PC-9 (cell line): ENCODE measurements at regions not wholly inside any gene's neighbourhood (a gene's known extent, or its start where the extent isn't known, plus 50 kb on each side); places are given as distances from the start of the nearest gene placed in this dataset.

Source experiments
- BruUV-seq: library from RNA; stranded (reverse); fragments of 400-500 nt; replicated peaks from 2 replicates; lab custom pipeline; 2021; lab: Mats Ljungman, UMichigan
- CTCF ChIA-PET: fragments of 300-600 bp; sonication (Branson Sonifier 250); formaldehyde crosslinking; loops from one replicate; lab custom pipeline; 2022; ENCODE audit warnings: antibody characterized with exemption; lab: Charles Lee
- POLR2A ChIA-PET: fragments of 300-600 bp; sonication (Branson Sonifier 250); formaldehyde crosslinking; loops from one replicate; lab custom pipeline; 2022; ENCODE audit warnings: antibody characterized with exemption; ENCODE audit not compliant: unreplicated experiment; lab: Charles Lee
- DNase-seq, 2 experiments: peaks; one replicate each; pipeline versions ENCODE4 v3.0.0 to v3.0.0-alpha.2; 2015 to 2022; ENCODE audit warnings: mixed read lengths in 1 of 2
- H2AFZ ChIP-seq: fragments of 200-600 bp; sonication (generic); 2 replicates; pipeline ENCODE4 v1.8.1; 2017; ENCODE audit warnings: antibody characterized with exemption
- H3F3A ChIP-seq: fragments of 200-600 bp; sonication (generic); 2 replicates; pipeline ENCODE4 v1.8.1; 2017; ENCODE audit warnings: antibody characterized with exemption, mild to moderate bottlenecking, low read depth; ENCODE audit not compliant: insufficient read depth
- H3K27ac ChIP-seq: fragments of 200-600 bp; sonication (generic); 2 replicates; pipeline ENCODE4 v1.6.1; 2016; ENCODE audit warnings: mixed run types
- H3K27me3 ChIP-seq: fragments of 200-600 bp; sonication (generic); 2 replicates; pipeline ENCODE4 v1.6.1; 2016; ENCODE audit warnings: low read depth, mixed run types; ENCODE audit not compliant: insufficient read depth
- H3K36me3 ChIP-seq: fragments of 200-600 bp; sonication (generic); 2 replicates; pipeline ENCODE4 v1.6.1; 2016; ENCODE audit warnings: low read depth, mixed run types
- H3K4me1 ChIP-seq: fragments of 200-600 bp; sonication (generic); replicated peaks from 2 replicates; pipeline ENCODE4 v1.6.1; 2016; ENCODE audit warnings: mixed run types; ENCODE audit not compliant: insufficient read depth
- H3K4me2 ChIP-seq: fragments of 200-600 bp; sonication (generic); 2 replicates; pipeline ENCODE4 v1.6.1; 2017; ENCODE audit warnings: mixed run types
- H3K4me3 ChIP-seq: fragments of 200-600 bp; sonication (generic); 2 replicates; pipeline ENCODE4 v1.6.1; 2016; ENCODE audit warnings: mixed run types
- H3K79me2 ChIP-seq: fragments of 200-600 bp; sonication (generic); 2 replicates; pipeline ENCODE4 v1.6.1; 2017; ENCODE audit warnings: low read depth, mixed run types
- H3K9me2 ChIP-seq: fragments of 200-600 bp; sonication (generic); 2 replicates; pipeline ENCODE4 v1.8.1; 2017; ENCODE audit warnings: mild to moderate bottlenecking; ENCODE audit not compliant: insufficient read depth
- H3K9me3 ChIP-seq: fragments of 200-600 bp; sonication (generic); 2 replicates; pipeline ENCODE4 v1.8.1; 2016; ENCODE audit warnings: low read depth; ENCODE audit not compliant: insufficient read depth
- H4K20me1 ChIP-seq: fragments of 200-600 bp; sonication (generic); 2 replicates; pipeline ENCODE4 v1.8.1; 2017; ENCODE audit not compliant: insufficient read depth
- EZH2 ChIP-seq: fragments of 200-600 bp; sonication (generic); IDR thresholded peaks from 2 replicates; pipeline ENCODE4 v1.8.0; 2017; ENCODE audit warnings: antibody characterized with exemption, low read depth
- intact Hi-C: fragments of 100-400 bp; cut with micrococcal nuclease; formaldehyde crosslinking; loops from one replicate; pipeline ENCODE4 v1.10.0; 2022; ENCODE audit not compliant: unreplicated experiment
- TF ChIP-seq, protein P1 (sequence below): fragments of 200-600 bp; sonication (generic); conservative IDR thresholded peaks from 2 replicates; pipeline ENCODE4 v1.6.1; 2017; ENCODE audit warnings: mixed run types, antibody characterized with exemption, mild to moderate bottlenecking, moderate library complexity

- no peak overlapping the region for H3K4me3 ChIP-seq
- H3K9me3 ChIP-seq = no peaks in the 10 kb centered on the region
- no peak for DNase-seq
- no peaks in the 10 kb centered on the region for H3F3A ChIP-seq
- no peak overlapping the region for H3K4me2 ChIP-seq
- no peaks in the 10 kb centered on the region for H3K79me2 ChIP-seq
- ChIA-PET CTCF (no interaction called here), POLR2A (interaction anchor here (0.6 kb wide), 1 partner anchor 150 kb away, joined by 28 read pairs; no protein-coding TSS in a partner anchor)
- no peak overlapping the region for H2AFZ ChIP-seq
- intact Hi-C loops = no loop called here
- no peak overlapping the region for H3K27ac ChIP-seq
- no peaks in the 10 kb centered on the region for H3K9me2 ChIP-seq
- H3K27me3 ChIP-seq = peaks cover 39% of the 10 kb centered on the region
- no peaks in the 10 kb centered on the region for H3K36me3 ChIP-seq
- H4K20me1 ChIP-seq = no peaks in the 10 kb centered on the region
- no peaks in the 10 kb centered on the region for H3K4me1 ChIP-seq
- no TSS peak for BruUV-seq
- TF ChIP-seq, protein P1, sequence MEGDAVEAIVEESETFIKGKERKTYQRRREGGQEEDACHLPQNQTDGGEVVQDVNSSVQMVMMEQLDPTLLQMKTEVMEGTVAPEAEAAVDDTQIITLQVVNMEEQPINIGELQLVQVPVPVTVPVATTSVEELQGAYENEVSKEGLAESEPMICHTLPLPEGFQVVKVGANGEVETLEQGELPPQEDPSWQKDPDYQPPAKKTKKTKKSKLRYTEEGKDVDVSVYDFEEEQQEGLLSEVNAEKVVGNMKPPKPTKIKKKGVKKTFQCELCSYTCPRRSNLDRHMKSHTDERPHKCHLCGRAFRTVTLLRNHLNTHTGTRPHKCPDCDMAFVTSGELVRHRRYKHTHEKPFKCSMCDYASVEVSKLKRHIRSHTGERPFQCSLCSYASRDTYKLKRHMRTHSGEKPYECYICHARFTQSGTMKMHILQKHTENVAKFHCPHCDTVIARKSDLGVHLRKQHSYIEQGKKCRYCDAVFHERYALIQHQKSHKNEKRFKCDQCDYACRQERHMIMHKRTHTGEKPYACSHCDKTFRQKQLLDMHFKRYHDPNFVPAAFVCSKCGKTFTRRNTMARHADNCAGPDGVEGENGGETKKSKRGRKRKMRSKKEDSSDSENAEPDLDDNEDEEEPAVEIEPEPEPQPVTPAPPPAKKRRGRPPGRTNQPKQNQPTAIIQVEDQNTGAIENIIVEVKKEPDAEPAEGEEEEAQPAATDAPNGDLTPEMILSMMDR = no peak
- TF ChIP-seq EZH2 = no peak
Observed at GRCh38 chr10:128576943-128577670, 450.9 kb upstream of the MKI67 start.

DNA sequence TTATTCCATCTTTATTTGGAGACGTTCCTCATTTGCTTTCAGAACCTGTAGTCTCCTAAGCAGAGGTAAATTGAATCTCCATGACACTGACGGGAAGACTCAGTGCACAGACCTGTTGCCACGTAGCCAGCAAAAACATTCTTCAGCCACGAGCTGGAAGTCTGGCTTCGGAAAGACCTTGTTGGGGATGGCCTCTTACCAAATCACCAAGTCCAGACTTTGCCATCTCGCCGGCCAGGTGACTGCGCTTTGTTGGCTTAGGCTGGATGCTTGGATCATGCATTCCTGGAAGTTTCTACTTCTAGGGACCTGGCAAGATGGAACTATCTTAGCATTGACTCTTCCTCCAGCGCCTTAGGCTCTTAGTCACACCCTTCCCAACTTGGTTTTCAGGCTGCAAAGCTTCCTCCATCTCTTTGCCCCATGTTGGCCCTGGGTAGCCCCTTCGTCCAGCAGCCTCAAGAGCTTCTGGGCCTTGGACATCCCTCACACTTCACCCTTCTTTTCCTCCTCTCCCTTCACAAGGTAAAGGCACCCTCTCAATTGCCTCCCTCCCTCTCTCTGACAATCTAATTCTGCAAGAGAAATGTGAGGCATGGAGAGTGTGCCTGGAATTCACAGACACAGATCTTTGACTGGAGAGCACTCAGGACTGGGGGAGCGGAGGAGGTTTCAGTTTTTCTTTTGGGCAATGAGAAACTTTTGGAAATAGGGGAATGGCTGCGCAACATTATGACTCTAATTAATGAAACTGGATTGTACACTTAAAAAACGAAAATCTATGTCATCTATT is 451.9 kb upstream of the MKI67 start:
- Histone ChIP-seq H3K36me3 (no peaks in the 10 kb centered on the region), H3K4me2 (no peak overlapping the region), H3K4me3 (no peak overlapping the region), H3K4me1 (no peaks in the 10 kb centered on the region), H4K20me1 (no peaks in the 10 kb centered on the region), H3K9me2 (no peaks in the 10 kb centered on the region), H3K79me2 (no peaks in the 10 kb centered on the region), H3K9me3 (no peaks in the 10 kb centered on the region), H3K27ac (no peak overlapping the region), H3K27me3 (peaks cover 29% of the 10 kb centered on the region), H3F3A (no peaks in the 10 kb centered on the region), H2AFZ (no peak overlapping the region)
- intact Hi-C loops = no loop called here
- POLR2A ChIA-PET = no interaction called here
- CTCF ChIA-PET = no interaction called here
- TF ChIP-seq, protein P1 = no peak
- no peak for TF ChIP-seq EZH2
- DNase-seq = no peak
- BruUV-seq = no TSS peak

GRCh38 chr10:128578766-128579165 is 452.5 kb upstream of the MKI67 start:
- H3K4me1 ChIP-seq = no peaks in the 10 kb centered on the region

More at GRCh38 chr10:128578766-128579165, 452.5 kb upstream of the MKI67 start:
- no peaks in the 10 kb centered on the region for H3K9me2 ChIP-seq
- no peaks in the 10 kb centered on the region for H3K9me3 ChIP-seq
- H3F3A ChIP-seq = no peaks in the 10 kb centered on the region
- no peak for DNase-seq
- no peaks in the 10 kb centered on the region for H3K79me2 ChIP-seq
- TF ChIP-seq EZH2 = no peak
- TF ChIP-seq, protein P1 = no peak
- no peak overlapping the region for H3K4me3 ChIP-seq
- peaks cover 23% of the 10 kb centered on the region for H3K27me3 ChIP-seq
- ChIA-PET CTCF (no interaction called here), POLR2A (no interaction called here)
- intact Hi-C loops = no loop called here
- H3K27ac ChIP-seq = no peak overlapping the region
- no peaks in the 10 kb centered on the region for H3K36me3 ChIP-seq
- H3K4me2 ChIP-seq = no peak overlapping the region
- no peaks in the 10 kb centered on the region for H4K20me1 ChIP-seq
- no TSS peak for BruUV-seq
- H2AFZ ChIP-seq = no peak overlapping the region
